ENCODE measurements at regions not wholly inside any gene's neighbourhood (a gene's known extent, or its start where the extent isn't known, plus 50 kb on each side); places are given as distances from the start of the nearest gene placed in this dataset.

DNA sequence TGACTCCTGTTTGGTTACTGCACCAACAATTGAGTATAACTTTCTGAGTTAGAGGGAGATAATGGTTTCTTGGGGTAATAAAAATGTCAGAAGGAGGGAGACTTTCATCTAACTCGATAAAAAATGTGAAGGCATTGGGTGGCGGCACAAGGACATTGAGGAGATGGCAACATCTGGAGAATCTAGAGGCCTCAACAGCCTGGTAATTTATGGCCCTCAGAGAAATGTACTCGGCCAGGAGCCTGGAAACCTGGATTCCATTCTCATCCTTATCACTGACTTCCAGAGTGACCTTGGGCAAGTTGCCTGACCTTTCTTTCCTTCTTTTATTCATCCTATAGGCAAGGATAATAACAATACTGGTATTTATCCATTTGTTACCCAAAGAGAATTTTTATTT lies 173.5 kb upstream of the MEX3C start:
- no peak overlapping the region for H2BK5ac ChIP-seq (ENCODE audit: insufficient read length, low read length)
- no peaks in the 10 kb centered on the region for H3K23me2 ChIP-seq (ENCODE audit: insufficient read length, low read depth, low read length, poor library complexity, severe bottlenecking)
- H3K56ac ChIP-seq (ENCODE audit: insufficient read length, low read depth, low read length) = no peak overlapping the region
- WGBS (ENCODE audit: extremely low coverage, insufficient read length, low lambda C conversion rate) = no CpG with 5 or more reads among the region's 3 CpGs
- H3K9me3 ChIP-seq (ENCODE audit: control insufficient read depth, low read depth, low read length) = no peaks in the 10 kb centered on the region
- no peak overlapping the region for H3K9ac ChIP-seq (ENCODE audit: extremely low read depth, insufficient read length, low read length)
- peaks cover 0 to 23% (median 7%) of the 10 kb centered on the region in 3 experiments; a peak in 5 of 7 replicates for H3K36me3 Mint-ChIP-seq (ENCODE audit: insufficient read depth in 1 of 3, low read depth in 3 of 3)
- no peak overlapping the region for H3K27ac Mint-ChIP-seq
- no peak overlapping the region for H4K5ac ChIP-seq (ENCODE audit: insufficient read length, low read depth, low read length)
- TF ChIP-seq, protein P1, sequence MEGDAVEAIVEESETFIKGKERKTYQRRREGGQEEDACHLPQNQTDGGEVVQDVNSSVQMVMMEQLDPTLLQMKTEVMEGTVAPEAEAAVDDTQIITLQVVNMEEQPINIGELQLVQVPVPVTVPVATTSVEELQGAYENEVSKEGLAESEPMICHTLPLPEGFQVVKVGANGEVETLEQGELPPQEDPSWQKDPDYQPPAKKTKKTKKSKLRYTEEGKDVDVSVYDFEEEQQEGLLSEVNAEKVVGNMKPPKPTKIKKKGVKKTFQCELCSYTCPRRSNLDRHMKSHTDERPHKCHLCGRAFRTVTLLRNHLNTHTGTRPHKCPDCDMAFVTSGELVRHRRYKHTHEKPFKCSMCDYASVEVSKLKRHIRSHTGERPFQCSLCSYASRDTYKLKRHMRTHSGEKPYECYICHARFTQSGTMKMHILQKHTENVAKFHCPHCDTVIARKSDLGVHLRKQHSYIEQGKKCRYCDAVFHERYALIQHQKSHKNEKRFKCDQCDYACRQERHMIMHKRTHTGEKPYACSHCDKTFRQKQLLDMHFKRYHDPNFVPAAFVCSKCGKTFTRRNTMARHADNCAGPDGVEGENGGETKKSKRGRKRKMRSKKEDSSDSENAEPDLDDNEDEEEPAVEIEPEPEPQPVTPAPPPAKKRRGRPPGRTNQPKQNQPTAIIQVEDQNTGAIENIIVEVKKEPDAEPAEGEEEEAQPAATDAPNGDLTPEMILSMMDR (conservative IDR thresholded peaks at IDR 0.05) = no peak
- no peak overlapping the region for H4K91ac ChIP-seq (ENCODE audit: insufficient read length, low read depth, low read length)
- H3K27ac ChIP-seq (ENCODE audit: insufficient read length, low read depth, low read length) = no peak overlapping the region
- no peak overlapping the region for H3K14ac ChIP-seq (ENCODE audit: insufficient read depth, low read length)
- H2BK15ac ChIP-seq (ENCODE audit: low read depth, low read length) = no peak overlapping the region
- H2BK120ac ChIP-seq (ENCODE audit: low read depth, low read length, poor library complexity, severe bottlenecking) = no peak overlapping the region
- H4K20me1 ChIP-seq (ENCODE audit: control insufficient read depth, insufficient read depth, insufficient read length) = no peaks in the 10 kb centered on the region
- H3T11ph ChIP-seq (ENCODE audit: low read length) = no peak overlapping the region
- no peak overlapping the region for H3K18ac ChIP-seq (ENCODE audit: insufficient read length, low read depth, low read length)
- H3K27me3 ChIP-seq (ENCODE audit: insufficient read depth, low read length) = no peaks in the 10 kb centered on the region
- no peak overlapping the region for H2AK5ac ChIP-seq (ENCODE audit: insufficient read length, low read length)
- no peaks in the 10 kb centered on the region for H3K4me1 ChIP-seq (ENCODE audit: insufficient read depth, low read length)
- H3K9me3 Mint-ChIP-seq = peaks cover 17 to 19% of the 10 kb centered on the region in 2 experiments
- no peak overlapping the region for H2AFZ ChIP-seq (ENCODE audit: low read length)
- no peaks in the 10 kb centered on the region for H3K79me2 ChIP-seq (ENCODE audit: insufficient read depth, low read length)
- H3K4me1 Mint-ChIP-seq = no peaks in the 10 kb centered on the region
- no peak overlapping the region for H3K4me2 ChIP-seq (ENCODE audit: insufficient read depth, insufficient read length, low read length)
- H3K27me3 Mint-ChIP-seq (ENCODE audit: low read depth) = no peaks in the 10 kb centered on the region; the same call in 1 of the 2 replicates
- no peak overlapping the region for H3K4me3 Mint-ChIP-seq
- no peak overlapping the region for H4K8ac ChIP-seq (replicated peaks; ENCODE audit: insufficient read length, low read depth, low read length)
- H2BK12ac ChIP-seq (ENCODE audit: insufficient read length, low read depth, low read length) = no peak overlapping the region
- no peak for DNase-seq
- H3K4ac ChIP-seq (ENCODE audit: low read depth, low read length) = no peak overlapping the region
- H2BK20ac ChIP-seq (ENCODE audit: low read depth, low read length, poor library complexity, severe bottlenecking) = no peak overlapping the region
- no peaks in the 10 kb centered on the region for H3K79me1 ChIP-seq (ENCODE audit: insufficient read depth, low read depth, low read length, poor library complexity, severe bottlenecking)
- no peak overlapping the region for H3K23ac ChIP-seq (ENCODE audit: insufficient read length, low read depth, low read length)
